Stimulated activated CD4-positive, alpha-beta T cell treated with anti-CD3 and anti-CD28 coated beads, Interleukin-1b, Interleukin-23, amount 100 ng/mL, for 4 hours (primary cell): ENCODE measurements at regions not wholly inside any gene's neighbourhood (a gene's known extent, or its start where the extent isn't known, plus 50 kb on each side); places are given as distances from the start of the nearest gene placed in this dataset.

Source experiments
- DNase-seq, 2 donors: peaks; one replicate each; pipeline ENCODE4 v3.0.0-alpha.2; 2020; ENCODE audit warnings: low read depth in 2 of 2

GRCh38 chr5:35430381-35431162 lies 187.1 kb upstream of the SPEF2 start:
- DNase-seq: no peak

DNA sequence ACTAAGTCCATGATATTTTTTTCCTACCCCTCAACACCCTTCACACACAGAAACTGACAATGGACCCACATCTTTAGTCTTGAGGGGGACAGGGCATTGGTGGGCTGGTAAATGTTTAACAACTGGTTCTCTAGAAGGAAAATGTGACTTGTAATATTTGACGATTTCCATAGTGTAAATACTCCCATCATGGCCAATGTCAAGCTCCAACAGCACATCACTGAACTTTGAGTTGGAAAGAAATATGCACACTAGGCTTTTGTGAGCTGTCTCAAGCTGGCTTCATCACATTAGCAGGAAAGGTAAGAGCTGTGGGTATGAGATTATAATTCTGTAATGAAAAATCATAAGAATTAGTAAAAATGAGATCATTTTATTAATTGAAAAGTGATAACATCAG lies 189.9 kb upstream of the PRLR start:
- DNase-seq: no peak

- DNase-seq: no peak
These were observed 186.8 kb upstream of the PRLR start for GRCh38 chr5:35417040-35417439.

- DNase-seq: no peak
These were observed 186.1 kb upstream of the PRLR start for GRCh38 chr5:35416217-35416988.

GRCh38 chr5:35415309-35415708 lies 185.0 kb upstream of the PRLR start:
- no peak for DNase-seq

GRCh38 chr5:35409361-35409760 lies 179.1 kb upstream of the PRLR start:
- DNase-seq: no peak

DNA sequence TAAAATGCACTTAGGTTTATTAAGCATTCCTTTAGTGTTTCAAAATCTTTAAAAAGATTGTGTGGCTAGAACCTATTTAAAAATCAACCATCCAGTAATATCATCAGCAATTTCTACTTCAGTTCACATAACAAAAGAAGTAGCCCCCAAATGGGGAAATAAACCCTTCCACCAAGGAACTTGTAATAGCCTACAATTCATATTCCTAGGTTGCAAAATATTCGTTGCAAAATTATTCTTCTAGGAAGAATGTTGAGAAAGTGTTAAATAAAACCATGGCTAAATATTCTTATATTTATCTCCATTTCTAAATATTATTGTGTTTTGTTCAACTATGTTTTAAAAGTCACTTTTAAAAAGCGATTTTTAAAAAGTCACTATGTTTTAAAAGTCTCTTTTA lies 177.9 kb upstream of the PRLR start:
- DNase-seq: no peak

DNA sequence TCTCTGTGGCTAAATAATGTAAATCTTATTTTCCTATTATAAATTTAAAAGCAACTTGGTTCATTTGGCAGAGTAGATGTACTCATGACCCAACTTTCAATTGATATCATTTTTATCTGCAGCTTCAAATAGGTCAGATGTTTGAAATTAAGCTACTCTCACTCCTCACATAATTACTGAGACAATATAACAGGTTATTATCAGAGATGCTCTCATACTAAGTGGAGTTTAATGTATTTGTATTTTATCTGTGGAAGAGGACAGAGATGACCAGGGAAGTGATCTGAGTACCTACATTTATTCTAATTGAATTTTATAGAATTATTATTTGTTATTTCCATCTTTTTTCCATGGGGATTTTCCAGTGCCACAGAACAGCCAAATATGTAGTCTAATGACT lies 177.4 kb upstream of the PRLR start:
- DNase-seq: no peak

GRCh38 chr5:35405938-35406337 lies 175.7 kb upstream of the PRLR start:
- DNase-seq: no peak

DNA sequence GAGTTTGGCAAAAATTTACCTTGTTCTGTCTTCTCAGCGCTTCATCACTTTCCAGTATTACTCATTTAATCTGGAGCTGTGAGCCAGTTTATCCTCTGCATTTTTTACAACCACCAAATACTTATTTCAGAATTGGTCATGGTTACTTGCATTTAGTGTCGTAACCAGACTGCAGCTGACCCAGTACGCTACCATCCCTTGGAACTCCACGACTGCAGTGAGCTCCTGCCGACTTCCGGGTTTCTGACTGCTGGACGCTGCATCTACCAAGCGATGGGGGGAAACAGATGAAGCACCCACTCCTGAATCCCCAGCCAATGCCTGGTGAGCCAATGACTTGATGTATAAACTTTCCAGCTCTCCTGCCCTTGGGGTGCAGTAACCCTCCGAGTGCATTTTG lies 174.4 kb upstream of the PRLR start:
- DNase-seq: no peak

- no peak for DNase-seq
These were observed 163.6 kb upstream of the PRLR start for GRCh38 chr5:35393901-35394300.

- no peak for DNase-seq
These were observed 154.4 kb upstream of the PRLR start for GRCh38 chr5:35384658-35385057.

DNA sequence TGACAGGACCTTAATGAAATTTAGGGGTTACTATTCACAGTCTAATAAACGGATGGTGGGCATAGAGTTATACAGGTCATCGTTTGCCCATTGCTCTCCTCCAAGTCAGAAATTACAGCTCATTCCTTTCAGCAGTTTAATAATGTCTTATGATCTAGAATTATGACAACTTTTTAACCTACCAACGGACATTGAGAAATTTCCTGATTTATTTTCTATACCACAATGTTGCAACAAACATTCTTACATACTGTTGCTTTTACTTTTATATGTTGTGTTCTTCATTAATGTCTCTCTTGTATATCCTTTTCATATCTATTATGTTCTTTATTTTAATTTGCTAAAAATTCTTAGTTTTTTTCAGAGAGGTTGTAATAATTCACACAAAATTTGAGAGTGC lies 152.8 kb upstream of the PRLR start:
- DNase-seq: no peak

DNA sequence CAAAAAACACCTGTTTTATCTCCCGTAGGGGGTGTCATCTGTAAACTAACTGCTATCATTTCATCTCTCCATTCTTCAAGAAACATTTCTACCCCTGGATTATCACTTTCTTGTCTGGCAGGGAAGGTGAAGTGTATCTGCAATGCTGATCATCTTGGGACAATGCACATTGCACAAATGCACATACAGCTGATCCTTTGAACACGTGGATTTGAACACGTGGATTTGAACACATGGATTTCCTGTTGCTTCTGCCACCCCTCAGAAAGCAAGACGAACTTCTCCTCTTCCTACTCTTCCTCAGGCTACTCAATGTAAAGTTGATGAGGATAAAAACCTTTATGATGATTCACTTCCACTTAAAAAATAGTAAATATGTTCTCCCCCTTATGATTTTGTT lies 147.4 kb upstream of the PRLR start:
- no peak for DNase-seq

DNA sequence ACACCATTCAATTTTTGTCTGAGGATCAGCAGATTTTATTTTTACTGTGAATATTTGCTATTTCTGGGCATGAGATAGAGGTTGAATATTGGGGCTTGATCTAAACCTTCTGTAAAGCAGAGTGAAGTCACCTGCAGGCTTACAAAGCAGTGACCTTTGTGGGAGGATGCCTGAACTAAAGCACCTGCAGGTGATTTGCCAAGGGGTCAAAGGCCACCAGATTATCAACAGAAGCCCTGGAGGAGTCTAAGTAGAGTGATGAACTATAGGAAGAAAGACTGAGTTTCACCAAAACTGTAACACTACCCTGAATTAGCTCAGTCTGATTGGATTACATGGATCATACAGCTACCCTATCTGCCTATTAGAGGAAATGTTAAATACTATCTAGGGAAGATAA lies 144.3 kb upstream of the PRLR start:
- no peak for DNase-seq

DNA sequence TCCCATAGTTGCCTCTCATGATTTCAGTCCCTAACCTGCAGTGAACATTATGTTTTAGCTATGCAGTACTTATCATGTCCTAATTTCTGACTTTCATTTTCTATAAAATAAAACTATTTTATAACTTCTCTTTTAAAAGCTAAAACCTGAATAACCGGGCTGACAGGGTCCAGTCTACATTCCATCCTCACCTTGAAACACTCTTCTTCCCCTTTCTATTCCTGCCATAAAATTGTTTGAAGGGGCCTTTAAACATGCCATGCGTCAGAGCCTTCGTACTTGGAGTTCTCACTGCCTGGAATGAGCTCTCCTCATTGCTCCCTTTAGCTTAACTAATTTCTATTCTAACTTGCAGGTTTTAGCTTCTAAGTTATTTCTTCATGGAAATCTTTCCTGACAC lies 143.0 kb upstream of the PRLR start:
- no peak for DNase-seq

GRCh38 chr5:35372482-35372881 lies 142.2 kb upstream of the PRLR start:
- DNase-seq: no peak

GRCh38 chr5:35371951-35372426 lies 141.7 kb upstream of the PRLR start:
- DNase-seq: no peak

DNA sequence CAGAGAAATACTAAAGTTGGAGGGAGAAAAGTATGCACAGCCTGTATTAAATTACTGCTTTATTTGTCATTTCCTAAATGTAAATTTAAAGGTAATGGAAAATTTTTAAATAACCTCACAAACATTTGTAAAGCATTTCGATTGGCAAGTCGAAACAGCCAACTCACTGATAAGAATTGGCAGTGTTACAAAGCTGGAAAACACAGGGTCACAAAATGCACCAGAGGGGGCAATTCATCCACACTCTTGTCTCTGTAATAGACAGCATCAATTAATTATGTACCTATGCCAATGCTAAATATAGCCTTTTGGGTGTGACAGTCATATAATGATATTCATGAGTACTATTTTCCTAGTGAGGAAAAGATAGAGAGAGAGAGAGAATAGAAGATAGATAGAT lies 140.6 kb upstream of the PRLR start:
- no peak for DNase-seq

DNA sequence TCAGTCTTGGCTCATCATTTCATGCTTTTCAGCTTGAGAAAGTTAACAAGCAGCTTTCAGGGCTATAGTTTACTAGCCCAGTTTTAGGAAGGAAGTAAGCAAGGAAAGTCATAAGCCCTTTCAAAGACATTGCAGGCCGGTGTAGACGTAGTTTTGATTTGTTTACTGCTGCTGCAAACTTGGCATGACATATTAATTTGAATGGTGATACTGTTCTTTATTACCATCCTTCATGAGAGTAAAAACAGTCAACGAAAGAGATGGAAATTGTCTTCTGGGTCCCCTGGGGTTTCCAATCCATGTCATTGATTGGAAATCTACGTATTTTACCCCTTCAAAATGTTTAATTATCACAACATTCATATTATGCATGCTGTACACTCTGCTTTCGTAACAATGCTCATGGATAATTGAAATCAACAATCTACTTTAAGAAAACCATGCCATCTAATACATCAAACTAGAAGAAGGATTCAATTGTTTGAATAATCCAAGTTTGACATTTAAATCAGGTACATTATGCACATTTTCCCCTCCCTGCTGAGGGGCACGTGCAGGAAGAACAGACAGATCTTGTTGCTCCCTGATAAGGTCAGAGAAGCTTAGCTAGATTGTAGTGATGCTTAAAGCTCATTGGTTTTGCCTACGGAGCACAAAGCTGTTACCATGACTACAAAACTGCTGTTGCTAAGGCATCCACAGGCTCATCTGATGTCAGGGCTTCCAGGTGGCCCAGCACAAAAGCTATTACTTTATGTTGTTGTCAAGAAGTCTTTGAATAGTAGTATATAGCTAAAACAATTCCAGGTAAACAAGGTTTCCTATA lies 139.9 kb upstream of the PRLR start:
- no peak for DNase-seq

- no peak for DNase-seq
These were observed 137.2 kb upstream of the PRLR start for GRCh38 chr5:35367526-35367925.

DNA sequence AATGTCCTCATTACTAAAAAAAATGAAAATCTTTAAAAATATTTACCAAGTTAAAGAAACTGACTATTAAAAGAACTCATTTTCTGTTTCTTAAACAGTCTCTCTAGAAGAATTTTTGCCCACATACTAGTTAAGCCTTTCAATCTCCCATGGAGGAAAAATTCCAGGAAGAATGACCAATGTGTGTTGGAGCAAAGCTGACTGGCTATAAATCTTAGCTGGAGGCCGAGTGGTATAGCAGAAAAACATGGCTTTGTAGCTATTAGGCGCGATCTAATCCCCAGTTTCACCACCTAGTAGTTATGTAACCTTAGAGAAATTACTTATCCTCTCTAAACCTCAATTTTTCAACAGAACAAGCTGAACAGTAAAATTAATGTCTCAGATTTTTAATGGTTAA lies 135.5 kb upstream of the PRLR start:
- no peak for DNase-seq
